Natural killer cell (primary cell): ENCODE measurements at regions not wholly inside any gene's neighbourhood (a gene's known extent, or its start where the extent isn't known, plus 50 kb on each side); places are given as distances from the start of the nearest gene placed in this dataset.

Source experiments
- ATAC-seq, 3 donors: fragments of 150-1000 bp in 2 of 3; fragments of 200-7000 bp in 1 of 3; cut with Tn5 transposase; 1 replicate in 1 of 3; 2 replicates in 2 of 3; pipeline ENCODE4 v1.10.0; 2021; ENCODE audit warnings: mild to moderate bottlenecking in 2 of 3, moderate library complexity in 2 of 3
- DNase-seq, 2 donors: peaks; one replicate each; pipeline versions ENCODE4 v3.0.0 to v3.0.0-alpha.2; 2013 to 2021; ENCODE audit warnings: mixed read lengths in 1 of 2
- H3K27ac ChIP-seq: one replicate; pipeline ENCODE4 v1.5.1; 2013; ENCODE audit warnings: mild to moderate bottlenecking, low read length
- H3K27me3 ChIP-seq: one replicate; pipeline ENCODE4 v1.6.1; 2013; ENCODE audit warnings: low read length; ENCODE audit not compliant: control insufficient read depth, insufficient read depth
- H3K36me3 ChIP-seq: one replicate; pipeline ENCODE4 v1.6.1; 2013; ENCODE audit warnings: low read length; ENCODE audit not compliant: control insufficient read depth, insufficient read depth
- H3K4me1 ChIP-seq: one replicate; pipeline ENCODE4 v1.6.1; 2013; ENCODE audit warnings: low read length; ENCODE audit not compliant: control insufficient read depth, insufficient read depth
- H3K4me3 ChIP-seq: one replicate; pipeline ENCODE4 v1.5.1; 2013; ENCODE audit warnings: low read length
- H3K9me3 ChIP-seq: one replicate; pipeline ENCODE4 v1.6.1; 2013; ENCODE audit warnings: low read length; ENCODE audit not compliant: control insufficient read depth, insufficient read depth
- H3K27ac Mint-ChIP-seq, 2 donors: one replicate each; pipeline ENCODE4 v1.8.0; 2022; ENCODE audit warnings: mild to moderate bottlenecking in 2 of 2, mixed read lengths in 2 of 2, moderate library complexity in 1 of 2
- H3K27me3 Mint-ChIP-seq, 2 donors: one replicate each; pipeline ENCODE4 v1.8.0; 2022; ENCODE audit warnings: low read depth in 2 of 2, mixed read lengths in 2 of 2
- H3K36me3 Mint-ChIP-seq: one replicate; pipeline ENCODE4 v1.8.0; 2022; ENCODE audit warnings: mixed read lengths
- H3K4me1 Mint-ChIP-seq, 2 donors: one replicate each; pipeline ENCODE4 v1.8.0; 2022; ENCODE audit warnings: mixed read lengths in 2 of 2
- H3K4me3 Mint-ChIP-seq: one replicate; pipeline ENCODE4 v1.8.0; 2022; ENCODE audit warnings: mild to moderate bottlenecking, moderate library complexity, mixed read lengths
- H3K9me3 Mint-ChIP-seq, 2 donors: one replicate each; pipeline ENCODE4 v1.8.0; 2022; ENCODE audit warnings: mixed read lengths in 2 of 2
- WGBS: methylation state at CpG from one replicate; pipeline ENCODE4 v1.1.7; 2013; ENCODE audit warnings: missing lambda C conversion rate; ENCODE audit not compliant: insufficient coverage; 5-methylcytosine and 5-hydroxymethylcytosine counted together
- intact Hi-C: fragments of 100-400 bp; cut with micrococcal nuclease; formaldehyde crosslinking; loops from one replicate; pipeline ENCODE4 v1.14.2; 2022
- TF ChIP-seq, protein P1 (sequence below): fragments of 200-600 bp; IDR thresholded peaks from one replicate; pipeline ENCODE4 v1.8.0; 2022; ENCODE audit warnings: antibody characterized with exemption

DNA sequence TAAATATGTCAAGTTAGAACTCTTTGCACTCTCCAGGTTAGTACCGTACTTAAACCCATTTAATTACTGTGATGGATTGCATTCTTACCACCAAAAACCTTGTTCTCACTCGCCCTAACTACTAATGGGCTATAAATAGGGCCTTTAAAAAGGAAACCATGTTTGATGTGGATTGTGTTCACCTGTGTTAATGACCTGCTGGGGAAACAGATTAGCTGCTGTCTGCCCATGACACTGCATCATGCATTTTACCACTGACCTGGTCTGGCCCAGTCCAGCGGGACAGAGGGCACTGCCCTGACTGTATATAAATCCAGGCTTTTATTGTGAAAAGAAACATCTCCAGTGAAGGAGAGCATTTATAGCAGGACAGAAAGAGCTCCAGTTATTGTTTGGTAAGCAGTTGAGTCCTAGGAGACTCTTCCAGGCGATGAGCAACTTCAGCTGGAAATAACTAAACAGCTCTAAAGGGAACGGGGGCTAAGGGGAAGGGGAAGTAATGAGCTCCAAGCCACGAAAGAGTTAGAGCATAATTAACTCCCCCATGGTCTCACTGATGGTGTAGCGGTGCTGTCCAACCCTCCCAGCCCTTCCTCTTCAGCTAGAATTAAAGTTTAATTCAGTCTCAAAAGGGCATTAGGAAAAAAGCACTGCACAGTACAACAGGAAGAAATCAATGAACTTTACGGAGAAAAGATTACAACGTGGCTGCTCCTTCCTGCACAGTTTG lies 303.1 kb downstream of the ENC1 start:
- Histone ChIP-seq H3K27me3 (peaks cover 2% of the 10 kb centered on the region), H3K4me1 (no peaks in the 10 kb centered on the region), H3K27ac (no peak overlapping the region), H3K9me3 (no peaks in the 10 kb centered on the region), H3K4me3 (no peak overlapping the region), H3K36me3 (no peaks in the 10 kb centered on the region)
- H3K9me3 Mint-ChIP-seq = no peaks in the 10 kb centered on the region
- no peaks in the 10 kb centered on the region for H3K36me3 Mint-ChIP-seq
- 64% methylated on average over 8 of the region's 9 CpGs for WGBS
- H3K4me1 Mint-ChIP-seq = no peaks in the 10 kb centered on the region
- no peak for DNase-seq
- no peak overlapping the region for H3K4me3 Mint-ChIP-seq
- TF ChIP-seq, protein P1, sequence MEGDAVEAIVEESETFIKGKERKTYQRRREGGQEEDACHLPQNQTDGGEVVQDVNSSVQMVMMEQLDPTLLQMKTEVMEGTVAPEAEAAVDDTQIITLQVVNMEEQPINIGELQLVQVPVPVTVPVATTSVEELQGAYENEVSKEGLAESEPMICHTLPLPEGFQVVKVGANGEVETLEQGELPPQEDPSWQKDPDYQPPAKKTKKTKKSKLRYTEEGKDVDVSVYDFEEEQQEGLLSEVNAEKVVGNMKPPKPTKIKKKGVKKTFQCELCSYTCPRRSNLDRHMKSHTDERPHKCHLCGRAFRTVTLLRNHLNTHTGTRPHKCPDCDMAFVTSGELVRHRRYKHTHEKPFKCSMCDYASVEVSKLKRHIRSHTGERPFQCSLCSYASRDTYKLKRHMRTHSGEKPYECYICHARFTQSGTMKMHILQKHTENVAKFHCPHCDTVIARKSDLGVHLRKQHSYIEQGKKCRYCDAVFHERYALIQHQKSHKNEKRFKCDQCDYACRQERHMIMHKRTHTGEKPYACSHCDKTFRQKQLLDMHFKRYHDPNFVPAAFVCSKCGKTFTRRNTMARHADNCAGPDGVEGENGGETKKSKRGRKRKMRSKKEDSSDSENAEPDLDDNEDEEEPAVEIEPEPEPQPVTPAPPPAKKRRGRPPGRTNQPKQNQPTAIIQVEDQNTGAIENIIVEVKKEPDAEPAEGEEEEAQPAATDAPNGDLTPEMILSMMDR = no peak
- peaks cover 37 to 65% of the 10 kb centered on the region in 2 donors for H3K27me3 Mint-ChIP-seq
- intact Hi-C loops = no loop called here
- no peak overlapping the region for H3K27ac Mint-ChIP-seq
- ATAC-seq = no peak

DNA sequence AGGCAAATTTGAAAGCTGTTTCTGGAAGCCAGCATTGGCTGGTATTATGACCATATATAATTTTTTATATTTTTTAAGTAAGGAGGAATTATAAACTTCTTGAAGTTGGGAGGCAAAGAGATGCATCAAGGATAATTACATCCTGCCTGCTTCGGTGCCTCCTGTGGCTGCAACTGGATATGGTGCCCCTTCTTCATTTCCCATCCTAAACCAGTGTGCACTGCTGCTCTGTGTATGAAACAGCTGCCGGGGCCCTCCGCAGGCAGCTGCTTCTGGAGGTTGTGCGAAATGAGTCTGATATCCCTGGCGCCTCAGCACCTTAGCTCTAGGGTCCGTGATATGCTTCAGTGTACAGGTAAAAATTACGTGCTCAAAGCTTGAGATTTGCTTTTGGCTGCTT lies 304.2 kb downstream of the ENC1 start:
- Mint-ChIP-seq H3K27me3 (peaks cover 41 to 70% of the 10 kb centered on the region in 2 donors), H3K9me3 (no peaks in the 10 kb centered on the region), H3K36me3 (no peaks in the 10 kb centered on the region), H3K4me3 (no peak overlapping the region), H3K27ac (no peak overlapping the region), H3K4me1 (no peaks in the 10 kb centered on the region)
- Histone ChIP-seq H3K4me3 (no peak overlapping the region), H3K4me1 (no peaks in the 10 kb centered on the region), H3K36me3 (no peaks in the 10 kb centered on the region), H3K9me3 (no peaks in the 10 kb centered on the region), H3K27me3 (peaks cover 2% of the 10 kb centered on the region), H3K27ac (no peak overlapping the region)
- intact Hi-C loops = no loop called here
- no peak for ATAC-seq
- TF ChIP-seq, protein P1 = no peak
- 72% methylated on average over 7 of the region's 7 CpGs for whole genome bisulfite sequencing
- no peak for DNase-seq

DNA sequence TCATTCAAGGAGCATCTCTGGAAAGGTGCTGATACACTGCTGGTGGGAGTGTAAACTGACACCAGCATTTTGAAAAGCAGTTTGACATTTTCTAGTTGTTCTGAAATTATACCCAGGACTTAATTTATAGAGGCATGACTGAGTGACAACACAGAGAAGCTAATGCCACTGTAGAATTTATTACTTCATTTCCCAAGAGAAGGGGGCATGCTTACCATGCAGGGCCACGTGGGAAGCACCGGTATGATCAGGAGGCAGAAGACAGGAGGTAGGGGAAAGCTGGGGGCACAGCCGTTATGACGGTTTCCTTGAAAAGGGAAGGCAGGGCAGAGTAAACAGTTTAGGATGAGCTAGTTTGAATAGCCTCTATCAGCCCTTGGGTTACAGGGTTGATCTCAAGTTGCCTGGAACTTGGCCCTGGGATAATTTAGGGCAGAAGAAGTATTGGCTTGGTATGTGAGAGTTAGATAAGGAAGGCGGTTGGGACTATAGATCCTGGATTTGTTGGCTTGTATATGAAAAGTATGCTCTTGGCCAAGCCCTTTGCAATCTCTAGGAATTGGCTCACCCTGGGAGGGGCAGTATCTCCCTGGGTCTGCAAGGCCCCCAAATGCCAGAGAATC lies 305.7 kb downstream of the ENC1 start:
- Histone ChIP-seq H3K27me3 (peaks cover 2% of the 10 kb centered on the region), H3K36me3 (no peaks in the 10 kb centered on the region), H3K4me1 (no peaks in the 10 kb centered on the region), H3K4me3 (no peak overlapping the region), H3K27ac (no peak overlapping the region), H3K9me3 (no peaks in the 10 kb centered on the region)
- H3K4me1 Mint-ChIP-seq = no peaks in the 10 kb centered on the region
- 54% methylated on average over 5 of the region's 5 CpGs for WGBS
- ATAC-seq (no peak), DNase-seq (no peak)
- TF ChIP-seq, protein P1 = no peak
- no peaks in the 10 kb centered on the region for H3K9me3 Mint-ChIP-seq
- H3K36me3 Mint-ChIP-seq = no peaks in the 10 kb centered on the region
- intact Hi-C loops = no loop called here
- H3K27ac Mint-ChIP-seq = no peak overlapping the region
- peaks cover 40 to 63% of the 10 kb centered on the region in 2 donors for H3K27me3 Mint-ChIP-seq
- H3K4me3 Mint-ChIP-seq = no peak overlapping the region
